Stomach (tissue), 8 donors: ENCODE measurements at regions not wholly inside any gene's neighbourhood (a gene's known extent, or its start where the extent isn't known, plus 50 kb on each side); places are given as distances from the start of the nearest gene placed in this dataset.
"Not testable (repeated sequence)": the region's sequence is repeated elsewhere in the genome, so short reads cannot be mapped to it uniquely, and the experiment has no call there.

ENCODE experiments used
- DNase-seq, 2 donors: peaks; one replicate each; pipeline versions ENCODE4 v3.0.0 to v3.0.0-alpha.2; 2013 to 2019
- H3K27ac ChIP-seq, 5 donors: fragments of 200-600 bp in 4 of 5; sonication (generic) in 4 of 5; one replicate each; pipeline ENCODE4 v1.5.1; 2013 to 2019; ENCODE audit warnings: mild to moderate bottlenecking in 1 of 5, moderate library complexity in 1 of 5
- H3K27me3 ChIP-seq, 3 donors: fragments of 200-600 bp; sonication (generic); one replicate each; pipeline ENCODE4 v1.5.1; 2017 to 2019; ENCODE audit warnings: mixed run types in 1 of 3
- H3K36me3 ChIP-seq, 4 donors: fragments of 200-600 bp; sonication (generic); 1 replicate in 3 of 4; 2 replicates in 1 of 4; pipeline ENCODE4 v1.5.1; 2016 to 2019
- H3K4me1 ChIP-seq, 4 donors: fragments of 200-600 bp; sonication (generic); one replicate each; pipeline ENCODE4 v1.5.1; 2016 to 2019
- H3K4me3 ChIP-seq, 4 donors: fragments of 200-600 bp; sonication (generic) in 3 of 4; one replicate each; pipeline ENCODE4 v1.5.1; 2016 to 2019; ENCODE audit warnings: mild to moderate bottlenecking in 1 of 4
- H3K9me3 ChIP-seq, 4 donors: fragments of 200-600 bp; sonication (generic); one replicate each; pipeline ENCODE4 v1.5.1; 2016 to 2019
- CTCF ChIP-seq, 7 experiments: fragments of 450-650 bp in 4 of 7; fragments of 200-600 bp in 3 of 7; sonication (generic) in 3 of 7; IDR thresholded peaks; one replicate each; pipeline ENCODE4 v1.5.1; 2016 to 2019; ENCODE audit warnings: antibody characterized with exemption in 7 of 7, control low read depth in 2 of 7, mild to moderate bottlenecking in 1 of 7
- EP300 ChIP-seq: sonication (generic); formaldehyde crosslinking; IDR thresholded peaks from one replicate; pipeline ENCODE4 v1.6.1; 2017; ENCODE audit warnings: antibody characterized with exemption
- POLR2A ChIP-seq, 4 donors: fragments of 450-650 bp; IDR thresholded peaks; one replicate each; pipeline ENCODE4 v1.6.1; 2016; ENCODE audit warnings: antibody characterized with exemption in 4 of 4, control low read depth in 2 of 4, mild to moderate bottlenecking in 1 of 4, moderate library complexity in 1 of 4
- POLR2AphosphoS5 ChIP-seq, 3 donors: sonication (generic); formaldehyde crosslinking; IDR thresholded peaks; one replicate each; pipeline ENCODE4 v1.6.1; 2016; ENCODE audit warnings: antibody characterized with exemption in 3 of 3
- WGBS, 5 donors: extraction: QIAGEN DNeasy Blood & Tissue Kit in 3 of 5; methylation state at CpG; one replicate each; pipeline versions ENCODE4 v1.1.5 to v1.1.7; 2013 to 2018; 5-methylcytosine and 5-hydroxymethylcytosine counted together
- intact Hi-C: fragments of 100-400 bp; cut with DNase I; formaldehyde crosslinking; loops from one replicate; pipeline ENCODE4 v1.15.1; 2023; ENCODE audit warnings: low total_unique reads
- donor health status: healthy with polysubstance abuse.
- donor health status: Bipolar disorder and iron deficiency.
- donor health status: healthy.

- Histone ChIP-seq H3K36me3 (no peaks in the 10 kb centered on the region), H3K4me3 (no peak overlapping the region), H3K27ac (no peak overlapping the region), H3K4me1 (no peaks in the 10 kb centered on the region), H3K9me3 (no peaks in the 10 kb centered on the region), H3K27me3 (no peaks in the 10 kb centered on the region)
- 82 to 92% (median 84%) methylated on average over 2 of the region's 2 CpGs for WGBS, 5 donors
- TF ChIP-seq CTCF (IDR thresholded peaks at IDR 0.05): no peak
- TF ChIP-seq EP300: no peak
- no peak for TF ChIP-seq POLR2AphosphoS5 (IDR thresholded peaks at IDR 0.05)
- no peak for TF ChIP-seq POLR2A (IDR thresholded peaks at IDR 0.05)
- no peak for DNase-seq
- intact Hi-C loops: no loop called here
Measured at GRCh38 chr10:55551603-55552002, 750.6 kb upstream of the PCDH15 start.

GRCh38 chr10:55550236-55550635 is 749.2 kb upstream of the PCDH15 start:
- H3K27ac ChIP-seq: no peak overlapping the region
- 52 to 64% (median 56%) methylated on average over 2 of the region's 2 CpGs for WGBS, 5 donors
- H3K9me3 ChIP-seq: no peaks in the 10 kb centered on the region
- no peaks in the 10 kb centered on the region for H3K27me3 ChIP-seq
- no peak for DNase-seq
- H3K4me1 ChIP-seq: no peaks in the 10 kb centered on the region
- TF ChIP-seq EP300: no peak
- no peaks in the 10 kb centered on the region for H3K36me3 ChIP-seq
- no peak overlapping the region for H3K4me3 ChIP-seq
- intact Hi-C loops: no loop called here

GRCh38 chr10:55537497-55537896 is 736.5 kb upstream of the PCDH15 start:
- H3K27me3 ChIP-seq, H3K36me3 ChIP-seq, H3K27ac ChIP-seq, H3K4me3 ChIP-seq, intact Hi-C loops, H3K9me3 ChIP-seq, H3K4me1 ChIP-seq, DNase-seq: not testable (repeated sequence)
- WGBS, 5 donors: 84 to 92% (median 87%) methylated on average over 7 of the region's 7 CpGs

GRCh38 chr10:55519264-55519663 is 718.2 kb upstream of the PCDH15 start:
- no peaks in the 10 kb centered on the region for H3K36me3 ChIP-seq
- no peaks in the 10 kb centered on the region for H3K4me1 ChIP-seq
- 65 to 73% (median 70%) methylated on average over 7 of the region's 7 CpGs for WGBS, 5 donors
- H3K9me3 ChIP-seq: no peaks in the 10 kb centered on the region
- TF ChIP-seq POLR2A (IDR thresholded peaks at IDR 0.05) (no peak), CTCF (IDR thresholded peaks at IDR 0.05) (no peak), EP300 (no peak), POLR2AphosphoS5 (IDR thresholded peaks at IDR 0.05) (no peak)
- H3K27me3 ChIP-seq: no peaks in the 10 kb centered on the region
- DNase-seq: no peak
- no peak overlapping the region for H3K27ac ChIP-seq
- intact Hi-C loops: no loop called here
- H3K4me3 ChIP-seq: no peak overlapping the region

DNA sequence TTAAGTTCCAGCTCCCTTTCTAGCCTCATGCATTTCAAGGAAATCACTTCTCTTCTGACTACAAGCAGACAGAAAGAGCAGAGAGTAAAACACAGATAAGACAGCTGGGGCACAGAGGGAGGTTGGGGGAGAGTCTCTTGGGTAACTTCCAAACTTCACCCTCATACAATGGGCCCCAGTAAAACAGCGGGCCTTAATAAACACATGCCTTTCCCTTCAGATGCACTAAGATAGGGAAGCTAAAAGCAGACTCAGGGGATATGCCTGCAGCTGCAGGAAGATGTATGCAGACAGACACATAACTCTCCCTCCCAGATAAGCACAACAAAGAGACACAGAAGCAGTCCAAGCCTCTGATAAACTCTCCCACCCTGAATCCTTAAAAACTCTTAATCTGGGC is 717.4 kb upstream of the PCDH15 start:
- H3K36me3 ChIP-seq, H3K9me3 ChIP-seq, H3K27me3 ChIP-seq, H3K4me3 ChIP-seq, intact Hi-C loops, H3K27ac ChIP-seq, H3K4me1 ChIP-seq, DNase-seq: not testable (repeated sequence)
- 11 to 33% (median 15%) methylated on average over 1 of the region's 1 CpG for WGBS, 5 donors

DNA sequence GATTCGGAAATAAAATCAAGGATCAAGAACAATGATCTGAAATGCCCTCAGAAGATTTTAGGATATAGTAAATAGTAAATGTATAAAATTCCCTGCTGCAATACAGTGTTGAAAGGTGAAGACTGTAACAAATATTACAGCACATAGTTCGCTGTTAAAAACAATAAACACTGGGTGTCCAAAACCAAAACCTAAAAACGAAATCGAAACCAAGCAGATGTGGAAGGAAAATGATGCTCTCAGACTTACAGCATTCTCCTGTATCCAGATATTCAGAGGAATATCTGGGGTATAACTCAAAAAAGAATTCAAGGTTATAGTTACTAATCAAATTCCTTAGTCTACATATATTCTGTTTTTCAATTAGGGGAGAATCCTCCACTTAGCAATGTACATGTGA is 708.1 kb upstream of the PCDH15 start:
- no peak overlapping the region for H3K4me3 ChIP-seq
- no peaks in the 10 kb centered on the region for H3K36me3 ChIP-seq
- intact Hi-C loops: no loop called here
- no peak for TF ChIP-seq POLR2A (IDR thresholded peaks at IDR 0.05)
- no peak for TF ChIP-seq CTCF (IDR thresholded peaks at IDR 0.05)
- no peak for TF ChIP-seq POLR2AphosphoS5 (IDR thresholded peaks at IDR 0.05)
- no peak for TF ChIP-seq EP300
- no peak overlapping the region for H3K27ac ChIP-seq
- no peaks in the 10 kb centered on the region for H3K9me3 ChIP-seq
- H3K4me1 ChIP-seq: no peaks in the 10 kb centered on the region
- 75 to 83% (median 80%) methylated on average over 4 of the region's 4 CpGs for WGBS, 5 donors
- no peak for DNase-seq
- no peaks in the 10 kb centered on the region for H3K27me3 ChIP-seq
